Liver (tissue), 8 donors: ENCODE measurements at regions not wholly inside any gene's neighbourhood (a gene's known extent, or its start where the extent isn't known, plus 50 kb on each side); places are given as distances from the start of the nearest gene placed in this dataset.

Source experiments
- DNase-seq: peaks from one replicate; pipeline ENCODE4 v3.0.0-alpha.2; 2017; ENCODE audit warnings: low spot score
- H3K27ac ChIP-seq, 2 donors: one replicate each; pipeline ENCODE4 v1.7.0; 2013; ENCODE audit warnings: inconsistent platforms in 2 of 2, low read length in 2 of 2, control low read depth in 1 of 2, low read depth in 1 of 2, mild to moderate bottlenecking in 1 of 2
- H3K27me3 ChIP-seq, 4 donors: one replicate each; pipeline versions ENCODE4 v1.6.1 to v1.7.0; 2013; ENCODE audit warnings: low read length in 3 of 4, inconsistent platforms in 1 of 4, mild to moderate bottlenecking in 1 of 4, moderate library complexity in 1 of 4; ENCODE audit not compliant: control insufficient read depth in 4 of 4, insufficient read depth in 4 of 4
- H3K36me3 ChIP-seq, 4 donors: one replicate each; pipeline versions ENCODE4 v1.6.1 to v1.7.0; 2013; ENCODE audit warnings: low read length in 3 of 4, mild to moderate bottlenecking in 3 of 4, low read depth in 1 of 4, moderate library complexity in 1 of 4; ENCODE audit not compliant: control insufficient read depth in 4 of 4, insufficient read depth in 3 of 4
- H3K4me1 ChIP-seq, 4 donors: one replicate each; pipeline versions ENCODE4 v1.6.1 to v1.7.0; 2013; ENCODE audit warnings: low read length in 3 of 4, mild to moderate bottlenecking in 3 of 4, moderate library complexity in 1 of 4; ENCODE audit not compliant: control insufficient read depth in 4 of 4, insufficient read depth in 4 of 4
- H3K4me3 ChIP-seq, 3 donors: one replicate each; pipeline versions ENCODE4 v1.6.1 to v1.7.0; 2013; ENCODE audit warnings: low read length in 3 of 3, control low read depth in 1 of 3, low read depth in 1 of 3, mild to moderate bottlenecking in 1 of 3
- H3K9ac ChIP-seq, 2 donors: one replicate each; pipeline ENCODE4 v1.7.0; 2013; ENCODE audit warnings: low read length in 2 of 2, mild to moderate bottlenecking in 2 of 2, moderate library complexity in 2 of 2, control low read depth in 1 of 2, low read depth in 1 of 2
- H3K9me3 ChIP-seq, 4 donors: one replicate each; pipeline versions ENCODE4 v1.6.1 to v1.7.0; 2013; ENCODE audit warnings: low read length in 3 of 4; ENCODE audit not compliant: control insufficient read depth in 4 of 4
- ATF3 ChIP-seq: IDR thresholded peaks from 2 replicates; pipeline ENCODE4 v1.6.1; 2016; ENCODE audit warnings: antibody characterized with exemption
- FOXA1 ChIP-seq: IDR thresholded peaks from 2 replicates; pipeline ENCODE4 v1.6.1; 2016; ENCODE audit warnings: antibody characterized with exemption
- FOXA2 ChIP-seq: IDR thresholded peaks from 2 replicates; pipeline ENCODE4 v1.6.1; 2016; ENCODE audit warnings: antibody characterized with exemption
- GABPA ChIP-seq, 2 donors: IDR thresholded peaks in 1 of 2; conservative IDR thresholded peaks in 1 of 2; 2 replicates each; pipeline ENCODE4 v1.6.1; 2016; ENCODE audit warnings: antibody characterized with exemption in 2 of 2, mild to moderate bottlenecking in 1 of 2, moderate library complexity in 1 of 2
- HNF4A ChIP-seq, 2 donors: conservative IDR thresholded peaks; 2 replicates each; pipeline ENCODE4 v1.6.1; 2016; ENCODE audit warnings: antibody characterized with exemption in 2 of 2, mild to moderate bottlenecking in 2 of 2
- HNF4G ChIP-seq: IDR thresholded peaks from 2 replicates; pipeline ENCODE4 v1.6.1; 2016; ENCODE audit warnings: antibody characterized with exemption
- JUND ChIP-seq, 2 donors: IDR thresholded peaks; 2 replicates each; pipeline ENCODE4 v1.6.1; 2016; ENCODE audit warnings: antibody characterized with exemption in 2 of 2
- NR2F2 ChIP-seq: IDR thresholded peaks from 2 replicates; pipeline ENCODE4 v1.6.1; 2016; ENCODE audit warnings: antibody characterized with exemption
- RAD21 ChIP-seq, 2 donors: IDR thresholded peaks; 2 replicates each; pipeline ENCODE4 v1.6.1; 2016; ENCODE audit warnings: antibody characterized with exemption in 2 of 2, mild to moderate bottlenecking in 2 of 2
- RXRA ChIP-seq, 2 donors: IDR thresholded peaks; 2 replicates each; pipeline ENCODE4 v1.6.1; 2017 to 2018; ENCODE audit warnings: antibody characterized with exemption in 2 of 2, mild to moderate bottlenecking in 1 of 2
- SP1 ChIP-seq: IDR thresholded peaks from 2 replicates; pipeline ENCODE4 v1.6.1; 2018; ENCODE audit warnings: antibody characterized with exemption, mild to moderate bottlenecking
- YY1 ChIP-seq: IDR thresholded peaks from 2 replicates; pipeline ENCODE4 v1.6.1; 2016; ENCODE audit warnings: antibody characterized with exemption, mild to moderate bottlenecking
- ZBTB33 ChIP-seq: IDR thresholded peaks from 2 replicates; pipeline ENCODE4 v1.6.1; 2016; ENCODE audit warnings: antibody characterized with exemption
- WGBS: extraction: QIAGEN DNeasy Blood & Tissue Kit; methylation state at CpG from one replicate; pipeline ENCODE4 v1.1.7; 2013; 5-methylcytosine and 5-hydroxymethylcytosine counted together
- TF ChIP-seq, protein P1 (sequence below): fragments of 150-350 bp; IDR thresholded peaks from 2 replicates; pipeline ENCODE4 v1.5.1; 2017; ENCODE audit warnings: improper control_type of control experiment, low read depth, low read length; ENCODE audit not compliant: missing input control
- TF ChIP-seq, protein P2 (sequence below): IDR thresholded peaks from 2 replicates; pipeline ENCODE4 v1.6.1; 2016; ENCODE audit warnings: antibody characterized with exemption, mild to moderate bottlenecking
- TF ChIP-seq, protein P3 (sequence below): IDR thresholded peaks from 2 replicates; pipeline ENCODE4 v1.6.1; 2016; ENCODE audit warnings: antibody characterized with exemption
- donor health status: healthy.
- donor health status: healthy.
- donor health status: healthy.
- donor health status: healthy.
- donor health status: healthy.

GRCh38 chr3:105006164-105006563 is 360.5 kb upstream of the ALCAM start (continued):
- TF ChIP-seq, protein P1, sequence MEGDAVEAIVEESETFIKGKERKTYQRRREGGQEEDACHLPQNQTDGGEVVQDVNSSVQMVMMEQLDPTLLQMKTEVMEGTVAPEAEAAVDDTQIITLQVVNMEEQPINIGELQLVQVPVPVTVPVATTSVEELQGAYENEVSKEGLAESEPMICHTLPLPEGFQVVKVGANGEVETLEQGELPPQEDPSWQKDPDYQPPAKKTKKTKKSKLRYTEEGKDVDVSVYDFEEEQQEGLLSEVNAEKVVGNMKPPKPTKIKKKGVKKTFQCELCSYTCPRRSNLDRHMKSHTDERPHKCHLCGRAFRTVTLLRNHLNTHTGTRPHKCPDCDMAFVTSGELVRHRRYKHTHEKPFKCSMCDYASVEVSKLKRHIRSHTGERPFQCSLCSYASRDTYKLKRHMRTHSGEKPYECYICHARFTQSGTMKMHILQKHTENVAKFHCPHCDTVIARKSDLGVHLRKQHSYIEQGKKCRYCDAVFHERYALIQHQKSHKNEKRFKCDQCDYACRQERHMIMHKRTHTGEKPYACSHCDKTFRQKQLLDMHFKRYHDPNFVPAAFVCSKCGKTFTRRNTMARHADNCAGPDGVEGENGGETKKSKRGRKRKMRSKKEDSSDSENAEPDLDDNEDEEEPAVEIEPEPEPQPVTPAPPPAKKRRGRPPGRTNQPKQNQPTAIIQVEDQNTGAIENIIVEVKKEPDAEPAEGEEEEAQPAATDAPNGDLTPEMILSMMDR: no peak

DNA sequence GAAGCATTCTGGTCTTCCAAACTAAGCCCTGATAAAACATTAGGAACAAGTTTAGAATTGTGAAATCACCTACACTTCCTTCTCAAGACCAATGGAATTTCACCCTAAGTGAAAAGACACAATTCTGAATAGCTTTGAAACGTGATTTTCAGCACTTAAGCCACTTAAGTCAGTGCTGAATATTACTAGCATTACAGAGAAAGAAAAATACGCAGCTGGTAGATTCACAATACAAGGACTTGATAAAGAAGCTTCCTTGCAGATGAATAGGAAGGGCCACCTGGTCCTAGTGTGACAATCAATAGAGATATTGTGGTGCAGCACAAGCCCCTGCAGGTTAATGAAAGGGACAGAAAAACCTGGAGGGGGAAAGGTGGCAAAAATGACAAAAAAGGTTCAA is 353.1 kb upstream of the ALCAM start:
- no peaks in the 10 kb centered on the region for H3K36me3 ChIP-seq
- WGBS: 68% methylated on average over 2 of the region's 2 CpGs
- H3K4me3 ChIP-seq: no peak overlapping the region
- no peaks in the 10 kb centered on the region for H3K4me1 ChIP-seq
- TF ChIP-seq ZBTB33 (no peak), HNF4G (no peak), GABPA (IDR thresholded peaks at IDR 0.05 in 1 of 2, conservative IDR thresholded peaks at IDR 0.05 in 1 of 2) (no peak), FOXA1 (no peak)
- TF ChIP-seq, protein P2, sequence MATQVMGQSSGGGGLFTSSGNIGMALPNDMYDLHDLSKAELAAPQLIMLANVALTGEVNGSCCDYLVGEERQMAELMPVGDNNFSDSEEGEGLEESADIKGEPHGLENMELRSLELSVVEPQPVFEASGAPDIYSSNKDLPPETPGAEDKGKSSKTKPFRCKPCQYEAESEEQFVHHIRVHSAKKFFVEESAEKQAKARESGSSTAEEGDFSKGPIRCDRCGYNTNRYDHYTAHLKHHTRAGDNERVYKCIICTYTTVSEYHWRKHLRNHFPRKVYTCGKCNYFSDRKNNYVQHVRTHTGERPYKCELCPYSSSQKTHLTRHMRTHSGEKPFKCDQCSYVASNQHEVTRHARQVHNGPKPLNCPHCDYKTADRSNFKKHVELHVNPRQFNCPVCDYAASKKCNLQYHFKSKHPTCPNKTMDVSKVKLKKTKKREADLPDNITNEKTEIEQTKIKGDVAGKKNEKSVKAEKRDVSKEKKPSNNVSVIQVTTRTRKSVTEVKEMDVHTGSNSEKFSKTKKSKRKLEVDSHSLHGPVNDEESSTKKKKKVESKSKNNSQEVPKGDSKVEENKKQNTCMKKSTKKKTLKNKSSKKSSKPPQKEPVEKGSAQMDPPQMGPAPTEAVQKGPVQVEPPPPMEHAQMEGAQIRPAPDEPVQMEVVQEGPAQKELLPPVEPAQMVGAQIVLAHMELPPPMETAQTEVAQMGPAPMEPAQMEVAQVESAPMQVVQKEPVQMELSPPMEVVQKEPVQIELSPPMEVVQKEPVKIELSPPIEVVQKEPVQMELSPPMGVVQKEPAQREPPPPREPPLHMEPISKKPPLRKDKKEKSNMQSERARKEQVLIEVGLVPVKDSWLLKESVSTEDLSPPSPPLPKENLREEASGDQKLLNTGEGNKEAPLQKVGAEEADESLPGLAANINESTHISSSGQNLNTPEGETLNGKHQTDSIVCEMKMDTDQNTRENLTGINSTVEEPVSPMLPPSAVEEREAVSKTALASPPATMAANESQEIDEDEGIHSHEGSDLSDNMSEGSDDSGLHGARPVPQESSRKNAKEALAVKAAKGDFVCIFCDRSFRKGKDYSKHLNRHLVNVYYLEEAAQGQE: no peak
- TF ChIP-seq, protein P3, sequence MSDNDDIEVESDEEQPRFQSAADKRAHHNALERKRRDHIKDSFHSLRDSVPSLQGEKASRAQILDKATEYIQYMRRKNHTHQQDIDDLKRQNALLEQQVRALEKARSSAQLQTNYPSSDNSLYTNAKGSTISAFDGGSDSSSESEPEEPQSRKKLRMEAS: no peak
- no peak for DNase-seq
- H3K27ac ChIP-seq: no peak overlapping the region
- H3K27me3 ChIP-seq: no peaks in the 10 kb centered on the region
- no peak overlapping the region for H3K9ac ChIP-seq
- no peaks in the 10 kb centered on the region for H3K9me3 ChIP-seq

GRCh38 chr3:105014631-105015030 is 352.1 kb upstream of the ALCAM start:
- no peaks in the 10 kb centered on the region for H3K4me1 ChIP-seq
- TF ChIP-seq NR2F2 (no peak), YY1 (no peak), JUND (IDR thresholded peaks at IDR 0.05) (no peak), HNF4A (conservative IDR thresholded peaks at IDR 0.05) (no peak), GABPA (IDR thresholded peaks at IDR 0.05 in 1 of 2, conservative IDR thresholded peaks at IDR 0.05 in 1 of 2) (no peak), ATF3 (no peak), FOXA2 (no peak), FOXA1 (no peak), SP1 (no peak), RAD21 (IDR thresholded peaks at IDR 0.05) (no peak), RXRA (IDR thresholded peaks at IDR 0.05) (no peak)
- TF ChIP-seq, protein P2: no peak
- TF ChIP-seq, protein P1: no peak

More at GRCh38 chr3:105014631-105015030, 352.1 kb upstream of the ALCAM start:
- no peak for DNase-seq
- 62% methylated on average over 1 of the region's 1 CpG for WGBS
- Histone ChIP-seq H3K27ac (no peak overlapping the region), H3K36me3 (no peaks in the 10 kb centered on the region), H3K9ac (no peak overlapping the region), H3K9me3 (no peaks in the 10 kb centered on the region), H3K4me3 (no peak overlapping the region), H3K27me3 (no peaks in the 10 kb centered on the region)
